Muscle layer of colon (tissue), 2 donors: ENCODE measurements at regions not wholly inside any gene's neighbourhood (a gene's known extent, or its start where the extent isn't known, plus 50 kb on each side); places are given as distances from the start of the nearest gene placed in this dataset.

Experiments used
- H3K27ac ChIP-seq: one replicate; pipeline ENCODE4 v1.7.0; 2013; ENCODE audit warnings: low read depth, mild to moderate bottlenecking, low read length, moderate library complexity
- H3K27me3 ChIP-seq, 2 donors: one replicate each; pipeline ENCODE4 v1.7.0; 2013; ENCODE audit warnings: low read length in 2 of 2, mild to moderate bottlenecking in 2 of 2; ENCODE audit not compliant: insufficient read depth in 2 of 2, control insufficient read depth in 1 of 2
- H3K36me3 ChIP-seq: one replicate; pipeline ENCODE4 v1.7.0; 2013; ENCODE audit warnings: mild to moderate bottlenecking, low read length; ENCODE audit not compliant: insufficient read depth
- H3K4me1 ChIP-seq: one replicate; pipeline ENCODE4 v1.7.0; 2013; ENCODE audit warnings: mild to moderate bottlenecking, low read length; ENCODE audit not compliant: insufficient read depth
- H3K4me3 ChIP-seq, 2 donors: one replicate each; pipeline ENCODE4 v1.7.0; 2013; ENCODE audit warnings: low read length in 2 of 2, low read depth in 1 of 2, mild to moderate bottlenecking in 1 of 2, moderate library complexity in 1 of 2
- H3K9ac ChIP-seq: one replicate; pipeline ENCODE4 v1.7.0; 2013; ENCODE audit warnings: low read length
- H3K9me3 ChIP-seq: one replicate; pipeline ENCODE4 v1.7.0; 2013; ENCODE audit warnings: mild to moderate bottlenecking, low read length
- donor health status: abdominal sarcoma.
- donor health status: Adenocarcinoma of cecum.

GRCh38 chr12:13350946-13351345 lies 154.4 kb downstream of the EMP1 start:
- no peaks in the 10 kb centered on the region for H3K27me3 ChIP-seq
- H3K36me3 ChIP-seq = no peaks in the 10 kb centered on the region
- H3K9ac ChIP-seq = no peak overlapping the region
- H3K27ac ChIP-seq = no peak overlapping the region
- H3K9me3 ChIP-seq = no peaks in the 10 kb centered on the region
- H3K4me1 ChIP-seq = no peaks in the 10 kb centered on the region
- no peak overlapping the region for H3K4me3 ChIP-seq

- no peak overlapping the region for H3K9ac ChIP-seq
- no peak overlapping the region for H3K27ac ChIP-seq
- H3K4me1 ChIP-seq = no peaks in the 10 kb centered on the region
- no peaks in the 10 kb centered on the region for H3K27me3 ChIP-seq
- no peaks in the 10 kb centered on the region for H3K36me3 ChIP-seq
- H3K4me3 ChIP-seq = no peak overlapping the region
- no peaks in the 10 kb centered on the region for H3K9me3 ChIP-seq
Measured at GRCh38 chr12:13350381-13350780, 153.9 kb downstream of the EMP1 start.

- no peak overlapping the region for H3K9ac ChIP-seq
- H3K36me3 ChIP-seq = no peaks in the 10 kb centered on the region
- H3K9me3 ChIP-seq = no peaks in the 10 kb centered on the region
- H3K27ac ChIP-seq = no peak overlapping the region
- no peaks in the 10 kb centered on the region for H3K27me3 ChIP-seq
- H3K4me1 ChIP-seq = no peaks in the 10 kb centered on the region
- H3K4me3 ChIP-seq = no peak overlapping the region
Measured at GRCh38 chr12:13348464-13348863, 151.9 kb downstream of the EMP1 start.

GRCh38 chr12:13347241-13348043 lies 150.9 kb downstream of the EMP1 start:
- Histone ChIP-seq H3K27ac (no peak overlapping the region), H3K4me1 (no peaks in the 10 kb centered on the region), H3K36me3 (no peaks in the 10 kb centered on the region), H3K27me3 (no peaks in the 10 kb centered on the region), H3K9me3 (no peaks in the 10 kb centered on the region), H3K9ac (no peak overlapping the region), H3K4me3 (no peak overlapping the region)

DNA sequence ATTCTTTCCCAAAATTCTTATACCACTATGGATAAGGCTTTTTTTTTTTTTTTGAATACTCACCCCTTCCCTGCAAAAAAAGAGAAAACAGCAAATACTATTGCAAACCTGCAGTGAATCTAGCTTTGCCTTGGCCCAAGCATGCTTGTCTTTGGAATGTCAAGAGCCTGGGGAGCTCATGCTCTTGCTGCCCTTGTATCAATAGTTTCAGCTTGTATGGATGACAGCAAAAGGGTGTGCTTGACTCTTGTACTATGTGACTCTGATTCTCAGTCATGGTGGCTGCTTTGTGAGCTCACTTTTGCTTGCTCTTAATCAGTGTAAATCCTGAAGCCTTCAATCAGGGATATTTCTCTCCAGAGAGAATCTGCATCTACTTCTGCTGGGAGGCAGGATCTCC lies 149.2 kb downstream of the EMP1 start:
- Histone ChIP-seq H3K9me3 (no peaks in the 10 kb centered on the region), H3K4me1 (no peaks in the 10 kb centered on the region), H3K36me3 (no peaks in the 10 kb centered on the region), H3K27me3 (no peaks in the 10 kb centered on the region), H3K9ac (no peak overlapping the region), H3K4me3 (no peak overlapping the region), H3K27ac (no peak overlapping the region)

- Histone ChIP-seq H3K4me3 (no peak overlapping the region), H3K27ac (no peak overlapping the region), H3K4me1 (no peaks in the 10 kb centered on the region), H3K9me3 (no peaks in the 10 kb centered on the region), H3K9ac (no peak overlapping the region), H3K36me3 (no peaks in the 10 kb centered on the region), H3K27me3 (no peaks in the 10 kb centered on the region)
Measured at GRCh38 chr12:13343375-13343774, 146.8 kb downstream of the EMP1 start.

DNA sequence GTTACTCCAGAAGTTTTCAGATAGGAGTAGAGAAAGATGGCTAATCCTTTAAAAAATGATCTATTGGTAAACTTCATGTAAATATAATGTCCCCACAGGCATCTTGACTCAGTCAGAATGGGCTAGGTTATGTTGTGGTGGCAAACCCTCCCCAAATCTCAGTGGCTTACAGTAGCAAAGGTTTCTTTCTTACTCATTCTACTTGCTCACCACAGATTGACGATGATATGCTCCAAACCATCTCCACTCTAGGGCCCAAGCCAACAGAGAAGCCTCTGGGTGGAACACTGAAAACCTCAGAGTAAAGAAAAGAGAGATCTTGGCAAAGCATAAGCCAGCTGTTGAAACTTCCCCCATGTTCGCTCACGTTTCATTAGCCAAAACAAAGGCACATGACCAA lies 146.4 kb downstream of the EMP1 start:
- Histone ChIP-seq H3K4me1 (no peaks in the 10 kb centered on the region), H3K9me3 (no peaks in the 10 kb centered on the region), H3K27me3 (no peaks in the 10 kb centered on the region), H3K4me3 (no peak overlapping the region), H3K27ac (no peak overlapping the region), H3K36me3 (no peaks in the 10 kb centered on the region), H3K9ac (no peak overlapping the region)

- no peaks in the 10 kb centered on the region for H3K36me3 ChIP-seq
- H3K9me3 ChIP-seq = no peaks in the 10 kb centered on the region
- no peak overlapping the region for H3K27ac ChIP-seq
- H3K27me3 ChIP-seq = no peaks in the 10 kb centered on the region
- no peaks in the 10 kb centered on the region for H3K4me1 ChIP-seq
- H3K4me3 ChIP-seq = no peak overlapping the region
- no peak overlapping the region for H3K9ac ChIP-seq
Measured at GRCh38 chr12:13340149-13340548, 143.6 kb downstream of the EMP1 start.

GRCh38 chr12:13339538-13339937 lies 143.0 kb downstream of the EMP1 start:
- no peak overlapping the region for H3K27ac ChIP-seq
- no peak overlapping the region for H3K9ac ChIP-seq
- H3K9me3 ChIP-seq = no peaks in the 10 kb centered on the region

GRCh38 chr12:13339091-13339490 lies 142.6 kb downstream of the EMP1 start:
- Histone ChIP-seq H3K27ac (no peak overlapping the region), H3K4me1 (no peaks in the 10 kb centered on the region), H3K9me3 (no peaks in the 10 kb centered on the region), H3K36me3 (no peaks in the 10 kb centered on the region), H3K9ac (no peak overlapping the region), H3K4me3 (no peak overlapping the region), H3K27me3 (no peaks in the 10 kb centered on the region)

More at GRCh38 chr12:13339538-13339937, 143.0 kb downstream of the EMP1 start:
- Histone ChIP-seq H3K36me3 (no peaks in the 10 kb centered on the region), H3K27me3 (no peaks in the 10 kb centered on the region), H3K4me3 (no peak overlapping the region), H3K4me1 (no peaks in the 10 kb centered on the region)

DNA sequence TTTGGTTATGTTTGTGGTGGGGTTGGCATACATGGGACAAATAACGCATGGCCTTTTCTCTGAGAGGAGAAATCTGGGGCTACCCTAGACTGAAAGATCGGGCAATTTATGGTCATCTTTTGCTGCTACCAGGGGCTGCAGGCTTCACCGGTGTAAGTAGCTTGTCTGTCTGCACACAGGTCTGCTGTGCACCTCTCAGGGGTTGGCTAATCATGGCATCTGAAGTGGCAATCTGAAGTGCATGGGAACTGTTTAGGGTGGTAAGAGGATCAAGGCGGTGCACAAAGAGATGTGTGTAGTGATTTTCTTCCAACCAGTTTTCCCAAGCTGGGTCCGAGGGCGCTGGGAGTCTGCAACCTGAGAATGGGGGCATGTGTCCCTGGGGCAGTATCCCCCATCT lies 141.3 kb downstream of the EMP1 start:
- no peaks in the 10 kb centered on the region for H3K27me3 ChIP-seq
- no peaks in the 10 kb centered on the region for H3K4me1 ChIP-seq
- H3K27ac ChIP-seq = no peak overlapping the region
- H3K4me3 ChIP-seq = no peak overlapping the region
- no peak overlapping the region for H3K9ac ChIP-seq
- no peaks in the 10 kb centered on the region for H3K9me3 ChIP-seq
- no peaks in the 10 kb centered on the region for H3K36me3 ChIP-seq

- Histone ChIP-seq H3K9me3 (no peaks in the 10 kb centered on the region), H3K27ac (no peak overlapping the region), H3K4me1 (no peaks in the 10 kb centered on the region), H3K36me3 (no peaks in the 10 kb centered on the region), H3K9ac (no peak overlapping the region), H3K27me3 (no peaks in the 10 kb centered on the region), H3K4me3 (no peak overlapping the region)
Measured at GRCh38 chr12:13336216-13336615, 139.7 kb downstream of the EMP1 start.
